ENCODE measurements at regions not wholly inside any gene's neighbourhood (a gene's known extent, or its start where the extent isn't known, plus 50 kb on each side); places are given as distances from the start of the nearest gene placed in this dataset.

- DNase-seq (ENCODE audit: low read depth) = no peak
- no peak overlapping the region for H3K4me3 ChIP-seq (ENCODE audit: low read depth, low read length)
- no peak for TF ChIP-seq CTCF (conservative IDR thresholded peaks at IDR 0.05; ENCODE audit: low read depth, low read length)
These were observed 414.7 kb upstream of the TNP1 start for GRCh38 chr2:217274578-217274977.

GRCh38 chr2:217273851-217274250, 414.0 kb upstream of the TNP1 start:
- no peak overlapping the region for H3K4me3 ChIP-seq (ENCODE audit: low read depth, low read length)
- no peak for DNase-seq (ENCODE audit: low read depth)
- no peak for TF ChIP-seq CTCF (conservative IDR thresholded peaks at IDR 0.05; ENCODE audit: low read depth, low read length)

GRCh38 chr2:217273162-217273561, 413.3 kb upstream of the TNP1 start:
- no peak for DNase-seq (ENCODE audit: low read depth)
- no peak for TF ChIP-seq CTCF (conservative IDR thresholded peaks at IDR 0.05; ENCODE audit: low read depth, low read length)
- H3K4me3 ChIP-seq (ENCODE audit: low read depth, low read length) = no peak overlapping the region

DNA sequence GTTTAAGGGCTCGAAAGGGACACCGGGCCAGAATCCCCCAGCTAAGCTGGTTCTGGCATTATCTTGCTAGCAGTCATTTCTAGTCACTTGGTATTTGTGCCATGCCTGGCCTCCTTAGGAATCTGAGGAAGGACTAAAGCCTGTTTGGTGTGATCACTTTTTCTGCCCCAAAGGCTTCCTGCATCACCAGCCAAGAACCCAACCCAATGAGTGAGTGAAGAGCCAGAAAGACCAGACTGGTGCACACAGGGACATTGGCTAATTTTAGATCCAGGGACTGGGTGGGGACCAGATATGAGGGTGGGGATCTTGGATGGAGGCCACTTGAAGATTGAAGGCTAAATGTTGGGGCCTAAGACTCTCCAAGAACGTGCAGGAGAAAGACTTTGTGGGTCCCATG, 411.9 kb upstream of the TNP1 start:
- DNase-seq (ENCODE audit: low read depth) = no peak
- no peak overlapping the region for H3K4me3 ChIP-seq (ENCODE audit: low read depth, low read length)
- TF ChIP-seq CTCF (conservative IDR thresholded peaks at IDR 0.05; ENCODE audit: low read depth, low read length) = no peak

- no peak for TF ChIP-seq CTCF (conservative IDR thresholded peaks at IDR 0.05; ENCODE audit: low read depth, low read length)
- no peak overlapping the region for H3K4me3 ChIP-seq (ENCODE audit: low read depth, low read length)
- DNase-seq (ENCODE audit: low read depth) = no peak
These were observed 410.7 kb upstream of the TNP1 start for GRCh38 chr2:217270485-217271121.

GRCh38 chr2:217269701-217270484, 410.0 kb upstream of the TNP1 start:
- no peak for TF ChIP-seq CTCF (conservative IDR thresholded peaks at IDR 0.05; ENCODE audit: low read depth, low read length)
- no peak overlapping the region for H3K4me3 ChIP-seq (ENCODE audit: low read depth, low read length)
- no peak for DNase-seq (ENCODE audit: low read depth)

DNA sequence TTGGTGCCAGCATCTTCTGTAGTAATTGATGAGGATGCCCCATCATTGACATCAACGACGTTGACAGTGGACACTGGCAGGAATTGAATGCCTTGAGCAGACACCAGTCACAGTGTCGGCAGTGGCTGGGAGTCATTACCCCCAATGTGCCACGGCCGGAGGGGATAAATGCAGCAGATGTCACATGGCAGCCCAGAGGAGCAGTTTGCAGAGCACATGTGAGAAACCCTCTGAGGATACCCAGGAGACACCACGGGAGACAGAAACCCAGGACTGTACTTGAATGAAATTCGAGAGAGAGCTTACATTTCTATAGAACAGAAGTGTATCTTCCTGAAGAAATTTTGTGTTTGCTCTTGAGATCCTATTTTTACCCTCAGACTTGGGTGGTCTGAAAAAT, 409.1 kb upstream of the TNP1 start:
- DNase-seq (ENCODE audit: low read depth) = no peak
- TF ChIP-seq CTCF (conservative IDR thresholded peaks at IDR 0.05; ENCODE audit: low read depth, low read length) = no peak

More for the DNA sequence above, 409.1 kb upstream of the TNP1 start:
- H3K4me3 ChIP-seq (ENCODE audit: low read depth, low read length) = no peak overlapping the region

Data from epithelial cell of proximal tubule (primary cell).